ENCODE measurements at regions not wholly inside any gene's neighbourhood (a gene's known extent, or its start where the extent isn't known, plus 50 kb on each side); places are given as distances from the start of the nearest gene placed in this dataset.
"Not testable (repeated sequence)": the region's sequence is repeated elsewhere in the genome, so short reads cannot be mapped to it uniquely, and the experiment has no call there.

- H3K4me3 ChIP-seq (ENCODE audit: low read depth, low read length) = no peak overlapping the region
- in situ Hi-C loops (cut with HindIII; ENCODE audit: low sequenced_read_pairs) = loop anchor here (5.0 kb wide), 2 partner anchors 40 to 85 kb away; no protein-coding TSS in a partner anchor
- TF ChIP-seq, protein P1, sequence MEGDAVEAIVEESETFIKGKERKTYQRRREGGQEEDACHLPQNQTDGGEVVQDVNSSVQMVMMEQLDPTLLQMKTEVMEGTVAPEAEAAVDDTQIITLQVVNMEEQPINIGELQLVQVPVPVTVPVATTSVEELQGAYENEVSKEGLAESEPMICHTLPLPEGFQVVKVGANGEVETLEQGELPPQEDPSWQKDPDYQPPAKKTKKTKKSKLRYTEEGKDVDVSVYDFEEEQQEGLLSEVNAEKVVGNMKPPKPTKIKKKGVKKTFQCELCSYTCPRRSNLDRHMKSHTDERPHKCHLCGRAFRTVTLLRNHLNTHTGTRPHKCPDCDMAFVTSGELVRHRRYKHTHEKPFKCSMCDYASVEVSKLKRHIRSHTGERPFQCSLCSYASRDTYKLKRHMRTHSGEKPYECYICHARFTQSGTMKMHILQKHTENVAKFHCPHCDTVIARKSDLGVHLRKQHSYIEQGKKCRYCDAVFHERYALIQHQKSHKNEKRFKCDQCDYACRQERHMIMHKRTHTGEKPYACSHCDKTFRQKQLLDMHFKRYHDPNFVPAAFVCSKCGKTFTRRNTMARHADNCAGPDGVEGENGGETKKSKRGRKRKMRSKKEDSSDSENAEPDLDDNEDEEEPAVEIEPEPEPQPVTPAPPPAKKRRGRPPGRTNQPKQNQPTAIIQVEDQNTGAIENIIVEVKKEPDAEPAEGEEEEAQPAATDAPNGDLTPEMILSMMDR (IDR thresholded peaks at IDR 0.05; ENCODE audit: low read depth, low read length, missing control alignments) = no peak
- no peak for DNase-seq (ENCODE audit: low read depth)
Observed at GRCh38 chr17:36687736-36688135, 86.4 kb downstream of the MRM1 start.

GRCh38 chr17:36689089-36689667 is 87.8 kb downstream of the MRM1 start:
- in situ Hi-C loops (cut with HindIII; ENCODE audit: low sequenced_read_pairs) = loop anchor here (5.0 kb wide), 2 partner anchors 42 to 83 kb away; no protein-coding TSS in a partner anchor
- no peak for DNase-seq (ENCODE audit: low read depth)
- TF ChIP-seq, protein P1 (IDR thresholded peaks at IDR 0.05; ENCODE audit: low read depth, low read length, missing control alignments) = no peak
- no peak overlapping the region for H3K4me3 ChIP-seq (ENCODE audit: low read depth, low read length)

GRCh38 chr17:36690190-36690589 is 88.8 kb downstream of the MRM1 start:
- H3K4me3 ChIP-seq (ENCODE audit: low read depth, low read length) = no peak overlapping the region
- in situ Hi-C loops (cut with HindIII; ENCODE audit: low sequenced_read_pairs) = no loop called here
- DNase-seq (ENCODE audit: low read depth) = no peak
- TF ChIP-seq, protein P1 (IDR thresholded peaks at IDR 0.05; ENCODE audit: low read depth, low read length, missing control alignments) = no peak

GRCh38 chr17:36691606-36692005 is 90.2 kb downstream of the MRM1 start:
- in situ Hi-C loops (cut with HindIII; ENCODE audit: low sequenced_read_pairs) = no loop called here
- no peak overlapping the region for H3K4me3 ChIP-seq (ENCODE audit: low read depth, low read length)
- no peak for DNase-seq (ENCODE audit: low read depth)
- TF ChIP-seq, protein P1 (IDR thresholded peaks at IDR 0.05; ENCODE audit: low read depth, low read length, missing control alignments) = no peak

GRCh38 chr17:36695082-36695481 is 93.7 kb downstream of the MRM1 start:
- TF ChIP-seq, protein P1 (IDR thresholded peaks at IDR 0.05; ENCODE audit: low read depth, low read length, missing control alignments) = no peak
- DNase-seq (ENCODE audit: low read depth) = no peak
- in situ Hi-C loops (cut with HindIII; ENCODE audit: low sequenced_read_pairs) = no loop called here
- H3K4me3 ChIP-seq (ENCODE audit: low read depth, low read length) = no peak overlapping the region

GRCh38 chr17:36695710-36696109 is 94.3 kb downstream of the MRM1 start:
- in situ Hi-C loops (cut with HindIII; ENCODE audit: low sequenced_read_pairs); H3K4me3 ChIP-seq (ENCODE audit: low read depth, low read length): not testable (repeated sequence)

GRCh38 chr17:36696805-36697204 is 95.4 kb downstream of the MRM1 start:
- in situ Hi-C loops (cut with HindIII; ENCODE audit: low sequenced_read_pairs) = no loop called here
- no peak for DNase-seq (ENCODE audit: low read depth)
- TF ChIP-seq, protein P1 (IDR thresholded peaks at IDR 0.05; ENCODE audit: low read depth, low read length, missing control alignments) = no peak
- H3K4me3 ChIP-seq (ENCODE audit: low read depth, low read length) = no peak overlapping the region

More at GRCh38 chr17:36695710-36696109, 94.3 kb downstream of the MRM1 start:
- not testable (repeated sequence) for DNase-seq (ENCODE audit: low read depth)

Data from astrocyte of the cerebellum (primary cell).